ENCODE measurements at regions not wholly inside any gene's neighbourhood (a gene's known extent, or its start where the extent isn't known, plus 50 kb on each side); places are given as distances from the start of the nearest gene placed in this dataset.

GRCh38 chr7:47202146-47202783 is 379.6 kb downstream of the TNS3 start:
- TF ChIP-seq EP300 (IDR thresholded peaks at IDR 0.05): no peak
- TF ChIP-seq CTCF (IDR thresholded peaks at IDR 0.05): no peak
